Stimulated activated CD4-positive, alpha-beta T cell treated with anti-CD3 and anti-CD28 coated beads, TNF-alpha, amount 100 ng/mL, for 4 hours (primary cell): ENCODE measurements at regions not wholly inside any gene's neighbourhood (a gene's known extent, or its start where the extent isn't known, plus 50 kb on each side); places are given as distances from the start of the nearest gene placed in this dataset.

Source experiments
- DNase-seq, 3 experiments: peaks; one replicate each; pipeline ENCODE4 v3.0.0-alpha.2; 2020; ENCODE audit warnings: low read depth in 3 of 3

- DNase-seq = no peak
These were observed 66.6 kb upstream of the UMPS start for GRCh38 chr3:124663690-124664089.

- no peak for DNase-seq
These were observed 65.4 kb upstream of the UMPS start for GRCh38 chr3:124664804-124665203.

GRCh38 chr3:124666067-124666466 is 64.2 kb upstream of the UMPS start:
- DNase-seq = no peak

- DNase-seq = no peak
These were observed 60.8 kb upstream of the UMPS start for GRCh38 chr3:124669470-124669869.

GRCh38 chr3:124671106-124671505 is 59.1 kb upstream of the UMPS start:
- no peak for DNase-seq

- no peak for DNase-seq
These were observed 55.9 kb upstream of the UMPS start for GRCh38 chr3:124674336-124674735.

GRCh38 chr3:124676236-124676635 is 54.0 kb upstream of the UMPS start:
- DNase-seq = no peak

GRCh38 chr3:124679048-124679638 is 51.1 kb upstream of the UMPS start:
- DNase-seq = no peak
